HepG2 (cell line): ENCODE measurements at regions not wholly inside any gene's neighbourhood (a gene's known extent, or its start where the extent isn't known, plus 50 kb on each side); places are given as distances from the start of the nearest gene placed in this dataset.

ENCODE experiments used
- ATAC-seq: fragments of 200-7000 bp; cut with Tn5 transposase; 3 replicates; pipeline ENCODE4 v1.9.1; 2020; ENCODE audit warnings: mild to moderate bottlenecking, moderate library complexity
- BruUV-seq: library from RNA; stranded (reverse); fragments of 400-500 nt; replicated peaks from 2 replicates; lab custom pipeline; 2021; lab: Mats Ljungman, UMichigan
- CTCF ChIA-PET: fragments of 300-600 bp; formaldehyde crosslinking; extraction: SDS; loops from one replicate; lab custom pipeline; 2021; ENCODE audit warnings: low total read pairs, inconsistent platforms, low intra/inter-chr PET ratio; lab: Yijun Ruan, JAX
- POLR2A ChIA-PET: fragments of 350-600 bp; sonication (Branson Sonifier 250); formaldehyde crosslinking; loops from one replicate; lab custom pipeline; 2020; ENCODE audit warnings: antibody characterized with exemption, inconsistent platforms; lab: Yijun Ruan, JAX
- DNase-seq: peaks from one replicate; pipeline ENCODE4 v3.0.0-alpha.2; 2015; ENCODE audit warnings: low spot score
- FAIRE-seq: peaks from 3 replicates; lab custom pipeline; 2011; peaks lifted over from hg19 to GRCh38; lab: Jason Lieb, UNC
- H2AFZ ChIP-seq: one replicate; pipeline ENCODE4 v1.6.1; 2011; ENCODE audit warnings: low read length, inconsistent platforms
- H3K27ac ChIP-seq: fragments of 300-600 bp; 3 replicates; pipeline ENCODE4 v1.8.0; 2011; ENCODE audit warnings: mixed run types, mild to moderate bottlenecking, mixed read lengths, low read length, inconsistent platforms; ENCODE audit not compliant: insufficient read depth; ENCODE audit errors: extremely low read length
- H3K27me3 ChIP-seq, 2 experiments: fragments of 200-600 bp in 1 of 2; 2 replicates in 1 of 2; 3 replicates in 1 of 2; pipeline versions ENCODE4 v1.6.0 to v1.8.0; 2011; ENCODE audit warnings: low read length in 2 of 2, mild to moderate bottlenecking in 2 of 2, moderate library complexity in 2 of 2, inconsistent platforms in 1 of 2; ENCODE audit not compliant: insufficient read depth in 2 of 2, control insufficient read depth in 1 of 2
- H3K36me3 ChIP-seq, 2 experiments: fragments of 200-600 bp in 1 of 2; replicated peaks in 1 of 2; 2 replicates in 1 of 2; 3 replicates in 1 of 2; pipeline versions ENCODE4 v1.5.1 to v1.8.0; 2011; ENCODE audit warnings: low read length in 2 of 2, inconsistent platforms in 1 of 2; ENCODE audit not compliant: insufficient read depth in 2 of 2, control insufficient read depth in 1 of 2
- H3K4me1 ChIP-seq: 2 replicates; pipeline ENCODE4 v1.5.1; 2012; ENCODE audit warnings: low read length, inconsistent platforms; ENCODE audit not compliant: insufficient read depth
- H3K4me2 ChIP-seq: 2 replicates; pipeline ENCODE4 v1.6.0; 2011; ENCODE audit warnings: low read depth, low read length, inconsistent platforms
- H3K4me3 ChIP-seq, 3 experiments: fragments of 200-600 bp in 1 of 3; sonication (generic), shearing (Covaris generic) in 1 of 3; replicated peaks in 1 of 3; 2 replicates each; pipeline ENCODE4 v1.5.1; 2011 to 2016; ENCODE audit warnings: low read length in 3 of 3, inconsistent platforms in 2 of 3, low read depth in 2 of 3, mild to moderate bottlenecking in 2 of 3, control low read depth in 1 of 3, mixed read lengths in 1 of 3; ENCODE audit not compliant: insufficient read depth in 1 of 3
- H3K79me2 ChIP-seq: one replicate; pipeline ENCODE4 v1.6.1; 2011; ENCODE audit warnings: low read length, inconsistent platforms; ENCODE audit not compliant: insufficient read depth
- H3K9ac ChIP-seq: 2 replicates; pipeline ENCODE4 v1.6.0; 2011; ENCODE audit warnings: mild to moderate bottlenecking, low read depth, low read length, inconsistent platforms; ENCODE audit not compliant: insufficient read depth
- H3K9me3 ChIP-seq: 2 replicates; pipeline ENCODE4 v1.5.1; 2012; ENCODE audit warnings: mild to moderate bottlenecking, low read length
- H4K20me1 ChIP-seq: 2 replicates; pipeline ENCODE4 v1.6.0; 2011; ENCODE audit warnings: inconsistent platforms, mild to moderate bottlenecking, low read length, moderate library complexity; ENCODE audit not compliant: insufficient read depth
- JUN ChIP-seq: sonication (generic); formaldehyde crosslinking; IDR thresholded peaks from 2 replicates; pipeline ENCODE4 v1.4.0; 2020; ENCODE audit warnings: mild to moderate bottlenecking, missing genetic modification reagents
- KIAA2018 ChIP-seq: sonication (generic); formaldehyde crosslinking; IDR thresholded peaks from 2 replicates; pipeline ENCODE4 v1.5.0; 2020; ENCODE audit warnings: mild to moderate bottlenecking, missing genetic modification reagents, borderline replicate concordance
- ZBTB49 ChIP-seq: sonication (generic); formaldehyde crosslinking; IDR thresholded peaks from 2 replicates; pipeline ENCODE4 v1.4.0; 2020; ENCODE audit warnings: missing genetic modification reagents, borderline replicate concordance
- ZNF383 ChIP-seq: sonication (generic); formaldehyde crosslinking; IDR thresholded peaks from 2 replicates; pipeline ENCODE4 v1.4.0; 2020; ENCODE audit warnings: missing genetic modification reagents, mild to moderate bottlenecking, borderline replicate concordance
- WGBS: methylation state at CpG from one replicate; pipeline ENCODE4 v1.1.6; 2017; ENCODE audit warnings: low lambda C conversion rate; 5-methylcytosine and 5-hydroxymethylcytosine counted together
- in situ Hi-C: cut with HindIII; loops from 2 replicates; pipeline ENCODE4 v1.10.0; 2017; ENCODE audit warnings: low pct_unique_long_range_greater_than_20kb; ENCODE audit not compliant: extremely low pct_ligation_motif_present
- intact Hi-C: fragments of 100-400 bp; cut with micrococcal nuclease; formaldehyde crosslinking; loops from one replicate; pipeline ENCODE4 v1.10.0; 2022; ENCODE audit not compliant: unreplicated experiment

DNA sequence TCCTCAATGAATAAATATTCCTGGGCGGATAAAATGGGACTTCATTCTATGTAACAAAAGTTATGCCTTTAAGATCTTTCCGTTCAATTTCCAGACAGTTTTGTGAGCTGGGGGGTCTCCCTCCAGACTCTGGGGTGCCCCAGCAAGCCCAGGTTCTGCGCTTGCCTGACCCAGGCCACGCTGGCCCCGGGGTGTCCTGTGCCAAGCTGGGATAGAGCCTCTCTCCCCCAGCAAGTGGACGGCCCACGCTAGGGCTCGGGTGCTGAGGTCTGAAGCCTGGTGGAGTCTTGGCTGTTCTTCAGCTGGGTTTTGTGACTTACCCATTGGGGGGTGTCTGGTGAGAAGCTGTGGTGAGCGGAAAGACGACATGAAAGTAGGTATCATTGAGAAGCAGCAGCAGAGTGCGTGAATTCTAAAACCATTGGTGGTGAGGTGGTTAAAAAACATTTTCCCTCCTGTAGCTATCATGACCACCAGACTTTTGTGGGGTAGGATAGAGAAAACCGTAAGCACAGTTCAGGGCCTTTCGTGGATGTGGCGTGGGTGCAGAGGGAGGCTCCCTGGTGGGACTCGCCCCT is 346.8 kb downstream of the ANAPC1 start:
- POLR2A ChIA-PET, result no interaction called here
- no peak for ATAC-seq

More for the DNA sequence above, 346.8 kb downstream of the ANAPC1 start:
- H3K79me2 ChIP-seq, result no peaks in the 10 kb centered on the region
- intact Hi-C loops, result no loop called here
- no peaks in the 10 kb centered on the region for H3K36me3 ChIP-seq
- H3K4me3 ChIP-seq, result no peak overlapping the region
- in situ Hi-C loops, result no loop called here
- FAIRE-seq, result no peak
- no peak overlapping the region for H3K27ac ChIP-seq
- no peaks in the 10 kb centered on the region for H3K27me3 ChIP-seq
- WGBS, result 96% methylated on average over 15 of the region's 15 CpGs
- TF ChIP-seq JUN (CRISPR knock-in tag), result no peak
- TF ChIP-seq ZBTB49 (CRISPR knock-in tag), result no peak
- TF ChIP-seq KIAA2018 (CRISPR knock-in tag), result no peak
- TF ChIP-seq ZNF383 (CRISPR knock-in tag), result no peak
- H3K4me1 ChIP-seq, result peaks cover 21% of the 10 kb centered on the region
- no peak overlapping the region for H3K4me2 ChIP-seq
- no peak for DNase-seq
- H3K9me3 ChIP-seq, result no peaks in the 10 kb centered on the region
- H2AFZ ChIP-seq, result no peak overlapping the region
- BruUV-seq, result no TSS peak
- H4K20me1 ChIP-seq, result no peaks in the 10 kb centered on the region
- CTCF ChIA-PET, result no interaction called here
- H3K9ac ChIP-seq, result no peak overlapping the region
